ENCODE measurements at regions not wholly inside any gene's neighbourhood (a gene's known extent, or its start where the extent isn't known, plus 50 kb on each side); places are given as distances from the start of the nearest gene placed in this dataset.

GRCh38 chr2:236674238-236674637 lies 104.6 kb downstream of the ACKR3 start:
- no peak for DNase-seq

- no peak for DNase-seq
Measured at GRCh38 chr2:236674646-236675045, 105.0 kb downstream of the ACKR3 start.

DNA sequence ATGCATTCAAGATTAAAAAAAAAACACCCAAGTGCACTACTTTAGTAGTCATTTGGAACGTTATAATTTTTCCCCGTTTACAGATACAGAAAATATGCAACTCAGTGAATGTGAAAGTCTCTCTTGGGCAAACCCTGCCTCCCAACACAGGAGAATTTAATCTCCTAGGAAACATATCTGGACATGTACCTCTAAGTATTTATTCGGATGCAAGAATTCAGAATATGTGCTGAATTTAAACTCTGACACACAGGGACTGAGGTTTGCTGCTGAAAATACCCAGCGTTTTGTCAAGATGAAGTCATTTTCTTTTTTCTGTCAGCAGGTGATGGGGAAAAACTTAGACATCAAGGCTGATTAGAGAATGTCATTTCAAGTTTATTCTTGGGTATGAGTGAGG lies 105.4 kb downstream of the ACKR3 start:
- no peak for DNase-seq

DNA sequence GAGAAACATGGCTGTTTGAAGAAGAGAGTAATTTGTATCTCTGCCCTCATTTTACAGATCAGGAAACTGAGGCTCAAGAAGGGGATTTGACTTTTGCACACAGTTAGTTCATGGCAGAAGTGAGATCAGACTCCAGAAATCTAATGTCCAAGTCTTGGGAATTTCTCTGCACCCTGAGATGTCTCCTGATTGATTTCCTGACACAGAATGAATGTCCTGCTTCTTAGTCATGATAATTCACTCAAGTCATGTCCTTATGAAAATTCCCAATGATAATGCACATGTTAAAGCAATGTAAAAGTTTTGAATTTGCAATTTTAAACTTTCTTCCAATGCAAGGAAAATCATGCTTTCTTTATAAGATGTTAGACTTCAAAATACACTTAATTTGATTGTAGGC lies 105.9 kb downstream of the ACKR3 start:
- DNase-seq, result no peak

DNA sequence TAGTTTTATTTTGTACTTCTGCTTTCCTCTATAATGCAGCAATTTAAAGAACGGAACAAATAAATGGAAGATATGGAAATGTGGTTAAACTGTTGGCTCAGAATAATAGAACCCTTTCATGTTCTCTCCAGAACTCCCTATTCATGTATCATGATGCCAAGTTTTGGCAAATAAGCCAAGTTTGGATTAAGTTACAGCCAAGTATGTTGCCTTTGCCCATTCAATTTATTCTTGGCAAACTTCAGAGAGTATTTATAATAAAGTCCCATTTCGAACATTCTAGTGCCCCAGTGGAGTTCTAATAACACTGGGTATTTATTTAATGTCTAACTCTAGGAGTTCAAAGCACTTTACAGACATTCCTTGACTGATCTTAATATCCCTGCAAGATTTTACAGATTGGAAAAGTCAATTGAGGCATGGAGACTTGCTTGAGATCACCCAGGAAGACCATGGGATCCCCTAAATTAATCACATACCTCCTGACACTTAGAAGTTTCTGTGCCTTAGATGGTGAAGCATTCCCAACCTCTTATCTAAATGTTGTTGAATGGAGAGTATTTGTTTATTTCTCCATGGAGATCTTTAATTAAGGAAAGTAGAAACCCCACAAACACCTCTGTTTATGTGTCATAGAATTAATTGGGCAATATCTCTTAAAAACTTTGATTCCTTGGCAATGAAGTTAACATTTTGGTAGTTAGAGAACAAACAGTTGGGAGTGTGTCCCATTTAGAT lies 106.7 kb downstream of the ACKR3 start:
- DNase-seq, result no peak

GRCh38 chr2:236677368-236677767 lies 107.7 kb downstream of the ACKR3 start:
- no peak for DNase-seq

GRCh38 chr2:236678307-236678975 lies 108.8 kb downstream of the ACKR3 start:
- no peak for DNase-seq

DNA sequence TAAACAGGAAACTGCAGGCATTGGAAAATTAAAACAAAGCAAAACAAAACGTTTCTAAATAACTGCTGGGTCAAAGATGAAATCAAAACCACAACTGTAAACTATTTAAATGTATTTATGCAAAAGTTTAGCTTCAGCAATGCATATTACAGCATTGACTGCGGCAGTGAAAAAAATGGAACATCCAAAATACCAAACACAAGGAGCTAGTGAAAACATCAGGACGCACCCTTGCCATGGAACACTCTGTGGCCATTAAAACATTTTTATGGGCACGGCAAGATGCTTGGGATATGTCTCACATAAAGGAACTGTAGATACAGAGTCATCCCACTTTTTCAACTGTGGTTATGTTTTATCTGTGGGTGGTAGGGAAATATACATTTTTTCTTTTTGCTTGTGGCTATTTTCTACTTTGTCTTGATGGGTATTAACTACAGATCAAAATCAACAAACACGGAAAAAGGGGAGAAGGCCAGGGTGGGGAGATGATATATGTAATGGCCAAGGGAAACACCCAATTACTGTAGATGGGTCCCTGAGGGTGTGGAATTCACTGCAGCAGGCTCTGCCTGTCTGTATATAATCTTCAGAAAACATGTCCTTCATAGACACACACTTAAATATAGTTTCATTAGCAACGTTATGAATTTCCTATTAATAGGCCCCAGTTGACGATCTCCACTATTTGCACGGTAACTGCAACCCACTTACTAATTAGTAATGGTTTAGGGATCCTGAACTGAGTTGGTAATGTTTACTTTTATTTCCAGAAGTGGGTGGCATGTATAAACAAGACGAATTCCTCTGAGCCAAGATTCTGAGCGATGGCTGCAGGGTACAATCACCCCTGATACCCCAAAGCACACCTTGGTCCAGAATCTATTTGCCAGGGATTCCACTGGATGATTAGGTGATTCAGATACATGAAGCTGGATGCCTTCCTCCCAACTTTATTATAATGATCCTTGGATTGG lies 110.5 kb downstream of the ACKR3 start:
- no peak for DNase-seq

GRCh38 chr2:236682651-236683422 lies 113.2 kb downstream of the ACKR3 start:
- no peak for DNase-seq

DNA sequence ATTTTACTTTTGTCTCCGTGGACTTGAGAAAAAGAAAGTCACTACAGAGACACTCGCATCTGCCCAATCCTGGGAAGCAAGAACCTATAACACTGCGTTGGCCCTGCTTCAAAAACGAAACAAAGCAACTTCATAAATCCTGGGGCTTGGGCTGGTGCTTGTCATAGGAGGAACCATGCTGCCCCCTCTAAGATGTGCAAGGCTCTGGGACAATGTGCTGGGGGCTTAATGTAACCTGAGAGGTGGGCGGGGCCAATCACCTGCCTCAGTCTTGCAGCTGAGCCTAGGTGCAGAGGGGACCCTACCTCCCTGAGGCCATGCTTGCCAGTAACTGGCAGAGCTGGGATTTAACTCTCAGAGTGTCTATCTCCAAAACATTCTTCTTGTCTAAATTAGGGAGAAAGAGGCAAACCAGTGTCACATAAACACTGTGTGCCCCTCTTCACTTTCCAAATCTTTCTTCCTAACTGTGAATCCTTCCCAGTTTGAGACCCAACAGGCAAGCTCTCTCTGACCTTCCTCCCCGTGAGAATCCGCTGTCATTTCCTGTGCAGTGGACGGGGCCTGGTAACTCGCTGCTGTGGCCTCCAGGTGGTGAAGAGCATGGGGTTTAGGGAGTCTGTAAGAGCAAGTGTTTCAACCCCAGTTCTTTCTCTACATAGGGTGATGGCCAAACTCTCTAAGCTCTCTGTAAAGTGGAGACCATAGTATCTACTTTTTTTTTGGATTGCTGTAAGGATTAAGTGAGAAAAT lies 115.1 kb downstream of the ACKR3 start:
- DNase-seq, result no peak

DNA sequence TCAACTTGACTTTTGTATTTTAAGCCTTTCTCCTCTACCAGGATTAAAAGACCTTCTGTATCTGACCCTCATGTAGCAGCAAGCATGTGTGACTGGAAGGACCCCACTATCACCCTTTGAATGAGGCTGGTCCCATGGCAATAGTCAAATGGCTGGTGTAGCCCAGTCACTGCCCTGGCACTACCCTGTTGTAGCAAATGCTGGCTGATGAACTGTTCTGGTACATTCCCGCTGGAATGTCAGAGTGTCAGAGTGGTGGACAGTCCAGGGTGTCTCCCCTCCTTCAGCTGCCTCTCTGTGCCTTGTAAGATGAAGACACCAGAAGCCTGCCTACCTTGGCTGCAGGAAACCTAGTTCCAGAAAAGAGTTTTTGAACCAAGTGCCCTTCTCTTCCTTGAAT lies 115.7 kb downstream of the ACKR3 start:
- DNase-seq, result no peak

DNA sequence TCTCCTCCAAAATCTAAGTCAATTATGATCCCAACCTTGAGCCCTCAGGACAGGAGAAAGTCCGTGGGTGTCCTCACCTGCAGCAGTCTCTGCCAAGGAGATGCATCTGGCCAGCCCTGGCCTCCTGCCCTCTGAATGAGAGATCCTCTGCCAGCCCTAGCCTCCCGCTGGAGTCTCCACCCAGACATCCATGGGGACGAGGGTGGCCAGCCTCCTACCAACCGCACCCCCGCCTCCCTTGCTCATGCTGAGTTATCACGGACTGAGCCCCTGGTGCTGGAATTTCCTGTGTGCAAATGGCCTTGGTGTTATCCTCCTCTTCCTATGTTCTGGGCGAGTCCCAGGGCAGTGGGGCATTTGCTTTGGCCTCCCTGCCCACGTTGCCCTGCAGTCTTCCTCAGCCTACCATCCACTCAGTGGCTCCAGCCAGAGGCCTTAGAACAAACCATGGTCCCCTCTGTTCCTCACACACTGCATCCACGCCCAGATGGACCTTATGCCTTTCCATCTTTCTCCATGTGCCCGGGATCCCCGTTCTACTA lies 116.4 kb downstream of the ACKR3 start:
- no peak for DNase-seq

DNA sequence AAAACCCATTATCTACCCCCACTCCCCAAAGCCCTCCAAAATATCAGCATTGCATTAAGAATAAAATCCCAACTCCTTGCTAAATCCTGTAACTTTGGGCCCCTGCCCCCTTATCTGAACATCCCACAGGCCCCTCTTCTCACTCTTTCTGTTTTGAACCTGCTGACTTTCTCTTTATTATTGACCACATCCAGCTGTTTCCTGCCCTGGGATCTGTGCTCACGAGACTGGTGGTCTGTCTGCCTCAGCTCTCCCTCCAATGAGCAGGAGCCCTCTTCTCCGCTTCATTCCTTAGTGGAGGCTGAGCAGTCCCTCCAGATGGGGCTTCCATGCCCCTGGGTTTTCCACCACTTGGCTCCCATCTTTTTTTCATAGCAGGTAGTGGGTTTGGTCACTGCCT lies 116.9 kb downstream of the ACKR3 start:
- DNase-seq, result no peak

GRCh38 chr2:236687296-236687965 lies 117.8 kb downstream of the ACKR3 start:
- no peak for DNase-seq

DNA sequence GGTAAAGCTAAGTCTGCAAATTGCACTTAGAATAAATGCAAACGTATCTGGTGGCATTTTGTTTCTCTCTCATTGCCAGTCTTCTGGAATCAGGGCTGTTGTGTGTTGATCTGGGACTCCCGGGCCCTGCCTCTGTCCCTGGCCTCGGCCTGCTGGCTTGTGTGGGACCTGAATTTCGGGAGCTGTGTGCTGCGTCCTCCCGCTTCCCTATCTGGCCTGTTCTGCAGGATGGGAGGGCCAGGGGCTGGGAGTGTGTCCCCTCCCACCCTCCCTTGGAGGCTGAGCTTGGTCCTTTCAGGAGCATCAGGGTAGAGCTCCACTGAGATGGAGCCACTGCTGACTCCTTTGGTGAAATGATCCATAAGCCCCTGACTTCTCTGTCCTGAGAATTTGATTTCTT lies 118.5 kb downstream of the ACKR3 start:
- DNase-seq, result no peak

- DNase-seq, result no peak
Measured at GRCh38 chr2:236688563-236689392, 119.2 kb downstream of the ACKR3 start.

- DNase-seq, result no peak
Measured at GRCh38 chr2:236689393-236689700, 119.7 kb downstream of the ACKR3 start.

DNA sequence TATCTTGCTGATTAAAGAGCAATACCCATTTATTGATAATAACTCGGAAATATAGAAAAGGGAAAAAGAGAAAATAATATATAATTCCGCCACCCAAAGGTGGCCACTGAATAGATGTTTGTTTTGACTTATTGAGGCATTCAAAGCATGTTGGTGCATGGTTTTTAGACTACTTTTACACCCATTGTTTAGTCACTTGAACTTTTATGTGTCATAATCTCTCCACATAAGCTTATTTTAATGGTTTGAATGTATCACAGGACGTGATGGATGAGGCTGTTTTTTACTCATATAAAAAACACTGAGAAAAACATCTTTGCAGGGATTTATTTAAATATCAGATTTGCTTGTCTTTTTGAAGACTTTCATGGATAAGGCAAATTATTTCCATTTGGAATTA lies 120.4 kb downstream of the ACKR3 start:
- DNase-seq, result no peak

GRCh38 chr2:236690726-236691125 lies 121.1 kb downstream of the ACKR3 start:
- DNase-seq, result no peak

- DNase-seq, result no peak
Measured at GRCh38 chr2:236691799-236692167, 122.2 kb downstream of the ACKR3 start.
